NCI-H446 (cell line): ENCODE measurements at regions not wholly inside any gene's neighbourhood (a gene's known extent, or its start where the extent isn't known, plus 50 kb on each side); places are given as distances from the start of the nearest gene placed in this dataset.
"Not testable (repeated sequence)": the region's sequence is repeated elsewhere in the genome, so short reads cannot be mapped to it uniquely, and the experiment has no call there.

ENCODE experiments used
- DNase-seq, 2 experiments: peaks; one replicate each; lab custom pipeline; 2025; lab: John Stamatoyannopoulos, UW

DNA sequence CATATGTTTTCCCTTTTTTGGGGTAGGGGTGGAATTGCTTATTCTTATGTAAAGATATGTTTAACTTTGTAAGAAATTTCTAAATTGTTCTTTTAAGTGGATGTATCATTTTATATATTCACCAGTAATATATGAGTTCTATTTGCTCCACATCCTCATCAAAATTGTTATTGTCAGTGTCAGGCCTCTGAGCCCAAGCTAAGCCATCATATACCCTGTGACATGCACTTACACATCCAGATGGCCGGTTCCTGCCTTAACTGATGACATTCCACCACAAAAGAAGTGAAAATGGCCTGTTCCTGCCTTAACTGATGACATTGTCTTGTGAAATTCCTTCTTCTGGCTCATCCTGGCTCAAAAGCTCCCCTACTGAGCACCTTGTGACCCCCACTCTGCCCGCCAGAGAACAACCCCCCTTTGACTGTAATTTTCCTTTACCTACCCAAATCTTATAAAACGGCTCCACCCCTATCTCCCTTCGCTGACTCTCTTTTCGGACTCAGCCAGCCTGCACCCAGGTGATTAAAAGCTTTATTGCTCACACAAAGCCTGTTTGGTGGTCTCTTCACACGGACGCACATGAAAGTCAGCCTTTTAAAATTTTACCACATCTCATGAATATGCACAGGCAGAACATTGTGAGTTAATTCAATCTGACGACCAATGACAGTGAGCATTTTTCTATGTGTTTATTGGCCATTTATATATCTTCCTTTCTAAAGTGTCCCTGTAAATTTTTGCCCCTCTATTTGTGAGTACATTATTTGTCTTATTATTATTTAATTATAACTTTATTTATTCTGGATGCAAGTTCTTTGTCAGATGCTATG is 176.8 kb downstream of the CDC14C start:
- not testable (repeated sequence) for DNase-seq

DNA sequence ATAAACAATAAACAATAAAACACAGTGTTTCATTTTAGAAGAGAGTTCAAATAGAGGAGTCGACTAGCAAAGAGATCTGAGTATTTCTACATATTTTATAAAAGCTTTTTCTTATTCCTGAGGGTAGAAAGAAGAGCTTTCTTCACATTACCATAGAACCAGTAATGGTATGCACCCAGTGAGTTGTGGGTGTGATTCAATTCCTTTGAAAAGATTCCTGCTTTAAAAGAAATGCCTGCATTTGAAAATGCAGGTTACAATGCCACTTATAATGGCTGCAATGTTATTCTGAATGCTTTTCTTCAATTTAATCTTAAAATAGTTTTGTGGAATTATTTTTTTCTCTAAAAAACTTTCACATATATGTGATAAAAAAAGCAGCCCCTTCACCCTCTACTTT is 178.1 kb downstream of the CDC14C start:
- no peak for DNase-seq

DNA sequence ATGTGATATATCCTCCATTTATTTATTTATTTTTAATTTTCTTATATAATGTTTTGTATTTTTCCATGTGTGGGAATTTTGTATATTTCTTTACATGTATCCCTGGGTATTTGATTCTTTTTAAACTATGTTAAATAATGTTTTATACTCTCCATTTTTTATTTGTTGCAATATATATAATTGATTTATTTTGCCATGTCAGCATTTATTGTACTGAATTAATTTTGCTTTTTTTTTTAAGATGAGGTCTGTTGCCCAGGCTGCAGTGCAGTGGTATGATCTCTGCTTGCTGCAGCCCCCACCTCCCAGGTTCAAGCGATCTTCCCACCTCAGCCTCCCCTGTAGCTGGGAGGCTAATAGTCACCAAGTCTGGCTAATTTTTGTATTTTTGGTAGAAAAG is 187.4 kb downstream of the CDC14C start:
- no peak for DNase-seq

DNA sequence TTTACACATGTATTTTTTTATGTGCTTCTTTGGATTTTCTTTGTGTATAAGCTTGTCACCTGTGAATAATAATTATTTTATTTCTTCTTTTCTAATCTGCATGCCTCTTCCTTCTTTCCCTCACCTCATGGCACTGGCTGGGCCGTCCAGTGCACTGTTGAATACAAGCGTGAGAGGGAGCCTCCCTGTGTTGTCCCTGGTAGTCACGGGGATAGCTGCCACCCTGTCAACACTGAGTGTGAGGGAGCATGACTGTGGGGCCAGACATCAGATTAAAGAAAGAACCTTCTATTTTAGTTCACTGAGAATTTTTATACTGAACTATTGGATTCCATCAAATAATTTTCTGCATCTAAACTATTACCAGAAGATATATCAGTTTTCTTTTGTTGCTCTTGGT is 187.9 kb downstream of the CDC14C start:
- no peak for DNase-seq

DNA sequence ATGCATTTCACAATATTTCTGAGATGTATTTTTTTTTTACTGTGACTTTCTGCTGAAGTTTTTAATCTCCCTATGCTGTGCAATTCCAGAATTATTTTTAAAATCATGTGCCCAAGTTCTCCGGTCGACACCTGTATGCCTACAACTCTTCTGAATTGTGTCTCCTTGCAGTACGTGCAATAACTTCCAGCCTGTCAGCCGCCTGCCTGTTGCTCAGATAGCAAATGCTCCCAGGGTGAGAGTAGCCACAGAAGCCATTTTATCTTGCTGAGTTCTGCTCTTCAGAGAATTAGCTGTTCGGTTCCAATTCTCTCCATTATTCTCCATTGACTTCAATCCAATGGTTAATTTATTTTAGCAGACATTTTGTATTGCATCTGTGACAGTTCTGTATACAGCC is 188.3 kb downstream of the CDC14C start:
- DNase-seq: no peak

GRCh38 chr7:49119706-49120105 is 195.4 kb downstream of the CDC14C start:
- no peak for DNase-seq

- no peak for DNase-seq
Measured at GRCh38 chr7:49125246-49125645, 200.9 kb downstream of the CDC14C start.

DNA sequence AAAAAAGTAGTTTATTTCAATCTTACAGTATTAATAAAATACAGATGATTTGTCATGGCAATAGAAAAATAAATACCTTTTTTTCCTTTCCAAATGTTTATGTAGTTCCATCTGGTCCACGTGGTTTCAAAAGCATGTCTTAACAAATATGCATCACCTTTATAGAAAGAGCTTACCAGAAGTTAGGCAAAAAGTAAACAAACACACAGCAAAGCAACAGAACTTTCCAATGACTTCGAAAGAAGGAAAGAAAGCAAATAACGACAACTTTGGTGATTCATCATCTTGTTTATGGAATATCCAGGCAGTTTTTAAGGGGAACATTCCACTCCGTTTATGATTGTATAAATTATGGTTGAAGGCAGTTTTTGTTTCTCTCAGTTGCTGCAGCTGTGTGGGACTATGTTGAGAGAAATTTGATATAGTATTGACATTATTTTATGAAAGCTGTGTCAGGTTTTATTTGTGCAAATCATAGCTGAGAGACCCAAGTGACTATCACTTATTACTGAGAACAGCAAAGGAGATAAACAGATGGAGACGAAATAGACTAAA is 203.1 kb downstream of the CDC14C start:
- DNase-seq: no peak

- DNase-seq: no peak
Measured at GRCh38 chr7:49137978-49138377, 213.6 kb downstream of the CDC14C start.

DNA sequence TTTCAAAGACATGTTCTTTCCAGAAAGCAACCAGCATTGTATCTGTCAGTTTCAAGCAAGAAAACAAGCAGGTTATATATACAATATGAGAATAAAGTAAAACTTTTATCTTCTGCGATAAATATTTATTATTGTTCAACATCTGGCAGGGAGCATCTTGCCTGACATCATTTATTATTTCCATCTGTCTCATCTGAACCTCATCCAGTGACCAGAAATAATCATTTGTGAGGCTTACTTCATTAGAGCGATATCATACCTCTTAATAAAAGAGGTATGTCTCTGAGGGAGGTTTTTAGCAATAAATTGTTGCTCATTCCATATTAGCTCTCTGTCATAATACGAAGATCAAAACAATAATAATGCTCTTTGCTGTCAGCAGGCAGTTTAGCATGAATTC is 226.1 kb downstream of the CDC14C start:
- peak in 1 of 2 experiments; percentile 49 for DNase-seq

DNA sequence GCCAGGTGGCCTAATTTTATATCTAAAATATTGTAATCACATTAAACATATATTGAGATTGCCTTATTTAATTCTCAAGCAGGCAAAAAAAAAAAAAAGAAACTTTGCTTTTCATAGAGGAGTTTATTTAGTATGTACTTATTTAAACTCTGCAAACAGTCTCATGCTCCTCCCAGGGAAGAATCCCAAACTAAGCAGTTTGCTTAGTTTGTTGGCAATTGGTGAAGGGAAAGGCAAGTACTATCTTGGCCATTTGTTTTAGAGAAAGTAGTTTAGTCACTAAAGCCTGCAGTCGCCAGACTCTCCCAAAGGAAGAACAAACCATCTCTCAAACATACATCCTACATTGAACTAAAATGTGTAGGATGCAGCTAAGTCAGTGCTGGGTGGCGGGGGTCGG is 226.8 kb downstream of the CDC14C start:
- no peak for DNase-seq

GRCh38 chr7:49158321-49158720 is 234.0 kb downstream of the CDC14C start:
- DNase-seq: no peak

GRCh38 chr7:49159536-49159935 is 235.2 kb downstream of the CDC14C start:
- DNase-seq: no peak

DNA sequence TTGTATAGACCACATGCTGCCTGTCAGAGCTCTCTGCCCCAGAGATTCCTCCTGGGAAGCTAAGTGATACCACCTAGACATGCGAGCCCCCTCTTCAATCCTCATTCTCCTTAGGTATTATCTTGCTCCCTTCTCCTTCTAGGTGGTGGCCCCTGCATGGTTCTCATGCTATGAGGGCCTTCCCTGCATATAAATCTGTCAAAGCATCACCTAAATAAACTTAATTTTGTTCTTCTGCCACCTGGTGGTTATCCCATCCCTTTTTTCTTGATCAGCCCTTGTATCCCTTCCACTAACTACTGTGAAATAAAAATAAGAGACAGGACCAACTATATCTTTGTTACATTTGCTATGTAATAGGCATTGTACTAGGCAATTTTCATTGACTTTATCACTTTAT is 242.1 kb downstream of the CDC14C start:
- DNase-seq: peak in 1 of 2 experiments; percentile 42

DNA sequence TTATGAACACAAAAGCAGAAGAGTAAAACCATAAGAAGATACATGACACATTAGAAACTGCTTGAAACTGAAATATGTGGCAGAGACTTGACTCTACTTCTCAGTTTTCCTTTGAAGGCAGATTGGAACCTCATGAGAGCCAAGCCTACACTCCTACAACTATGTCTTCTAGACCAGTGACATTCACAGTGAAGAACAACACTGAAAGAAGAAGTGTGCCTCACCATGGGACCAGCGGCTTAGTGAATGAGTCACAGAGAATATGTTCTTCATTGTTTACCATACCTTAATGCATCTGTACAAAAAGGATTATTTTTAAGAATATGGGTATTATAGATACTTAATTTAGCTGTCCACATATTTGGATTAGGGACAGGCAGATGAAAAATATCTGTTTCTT is 248.3 kb downstream of the CDC14C start:
- no peak for DNase-seq

GRCh38 chr7:49174396-49174795 is 250.0 kb downstream of the CDC14C start:
- DNase-seq: no peak

- DNase-seq: no peak
Measured at GRCh38 chr7:49187543-49188268, 263.4 kb downstream of the CDC14C start.

DNA sequence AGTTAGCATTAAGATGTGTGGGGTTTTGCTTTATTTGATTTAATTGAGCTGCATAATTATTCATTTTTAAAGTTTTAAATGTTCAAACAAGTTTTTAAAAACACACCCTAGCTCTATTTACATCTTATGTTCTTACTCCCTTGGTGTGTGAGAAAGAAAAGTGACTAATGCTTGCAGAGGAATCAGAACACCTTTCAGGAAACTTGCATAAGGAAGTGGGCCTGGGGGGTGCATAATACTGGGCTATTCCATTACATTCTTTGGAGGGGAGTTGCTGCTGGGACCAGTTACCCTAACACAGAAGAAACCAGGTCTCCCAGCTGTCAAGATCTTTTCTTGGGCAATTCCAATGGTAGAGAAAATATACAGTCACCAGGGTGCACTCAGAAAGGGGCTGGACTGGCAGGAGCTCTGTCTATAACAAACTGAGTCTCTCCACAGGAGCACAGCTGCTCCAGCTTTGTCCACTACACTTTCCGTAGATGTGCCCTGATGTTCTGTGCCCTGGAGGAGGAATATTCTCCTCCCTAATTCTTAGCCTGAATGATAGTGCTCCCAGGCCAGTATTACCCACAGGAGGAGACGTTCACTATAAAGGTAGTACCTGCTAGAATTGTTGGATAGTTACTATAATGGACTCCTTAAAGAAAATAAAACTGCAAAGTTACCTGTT is 304.2 kb downstream of the CDC14C start:
- DNase-seq: no peak

DNA sequence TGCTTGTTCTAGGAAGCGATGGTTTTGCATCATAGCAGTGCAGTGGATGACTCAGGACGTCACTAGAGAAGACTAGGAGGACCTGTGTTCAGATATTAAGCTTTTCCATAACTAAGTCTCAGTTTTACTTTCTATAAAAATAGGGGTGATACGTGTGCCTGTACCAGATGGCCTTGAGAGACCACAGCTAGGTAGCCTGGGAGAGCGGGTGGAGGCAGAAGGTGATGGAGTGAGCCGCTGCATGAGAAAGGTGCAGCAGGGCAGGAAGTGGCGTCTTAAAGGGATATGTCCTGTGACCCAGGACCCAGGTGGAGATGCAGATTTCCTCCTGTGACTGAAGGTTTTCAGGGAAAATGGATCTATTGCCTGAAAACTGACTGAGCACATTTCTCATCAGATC is 304.9 kb downstream of the CDC14C start:
- no peak for DNase-seq

DNA sequence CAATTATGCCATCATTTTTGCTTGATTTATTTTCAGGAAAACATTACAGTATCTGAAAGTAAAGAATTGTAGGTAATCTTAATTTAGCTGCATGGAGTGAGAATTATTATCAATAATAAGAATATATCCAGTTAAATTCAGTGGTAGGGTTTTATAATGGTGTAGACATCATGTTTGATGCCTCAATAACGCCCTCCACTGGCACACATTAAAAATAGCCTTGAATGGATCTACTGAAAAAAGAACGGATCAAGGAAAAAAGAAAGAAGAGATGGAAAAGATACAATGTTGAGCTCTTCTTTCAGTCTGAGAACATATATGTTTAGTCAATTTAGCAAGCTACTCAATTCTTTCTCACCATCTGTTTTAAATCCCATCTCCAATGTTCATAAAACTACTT is 319.2 kb downstream of the CDC14C start:
- DNase-seq: peak in 1 of 2 experiments; percentile 11

GRCh38 chr7:49244543-49244942 is 320.2 kb downstream of the CDC14C start:
- no peak for DNase-seq

DNA sequence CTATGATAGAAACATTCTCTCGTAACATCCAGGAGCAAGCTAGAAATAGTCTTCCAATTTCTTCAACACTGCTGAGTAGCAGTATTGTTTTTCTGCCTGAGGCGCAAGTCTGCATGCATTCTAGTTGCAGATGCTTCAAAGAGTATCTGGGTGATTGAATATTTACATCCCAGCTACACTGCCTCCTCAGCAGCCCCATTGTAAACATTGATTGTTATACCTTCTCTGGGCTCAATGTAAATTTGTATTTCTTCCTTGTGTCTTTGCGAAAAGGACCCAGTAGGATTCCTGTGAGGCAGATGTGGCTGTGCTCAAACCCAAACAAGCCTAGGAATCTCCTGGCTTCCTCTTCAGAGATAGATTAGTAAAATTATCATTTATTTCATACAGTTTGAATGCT is 320.7 kb downstream of the CDC14C start:
- no peak for DNase-seq

GRCh38 chr7:49247759-49248158 is 323.4 kb downstream of the CDC14C start:
- no peak for DNase-seq
